ENCODE measurements at regions not wholly inside any gene's neighbourhood (a gene's known extent, or its start where the extent isn't known, plus 50 kb on each side); places are given as distances from the start of the nearest gene placed in this dataset.

- no peaks in the 10 kb centered on the region for H3K9me3 ChIP-seq (ENCODE audit: insufficient read depth, low read length, severe bottlenecking)
- no peak overlapping the region for H3K4me3 ChIP-seq (ENCODE audit: low read depth in 1 of 2, low read length in 2 of 2)
- H4K20me1 ChIP-seq (ENCODE audit: insufficient read depth, low read length) = peaks cover 5% of the 10 kb centered on the region; the same call in 1 of the 2 replicates
- no peak overlapping the region for H3K9ac ChIP-seq (ENCODE audit: low read depth, low read length)
- no peak overlapping the region for H3K27ac ChIP-seq (ENCODE audit: low read length)
- ATAC-seq (ENCODE audit: insufficient read depth, low read depth) (no peak), DNase-seq (no peak)
- no peaks in the 10 kb centered on the region for H3K36me3 ChIP-seq (ENCODE audit: insufficient read depth, low read length)
- H3K79me2 ChIP-seq (ENCODE audit: insufficient read depth, low read length) = no peaks in the 10 kb centered on the region
- H3K4me1 ChIP-seq (ENCODE audit: insufficient read depth, low read length) = no peaks in the 10 kb centered on the region
- H3K4me2 ChIP-seq (ENCODE audit: insufficient read depth, low read length) = no peak overlapping the region
- TF ChIP-seq CTCF (IDR thresholded peaks at IDR 0.05; ENCODE audit: borderline replicate concordance, extremely low read depth, low read length, poor library complexity, severe bottlenecking) = no peak
- no peak for TF ChIP-seq EZH2 (IDR thresholded peaks at IDR 0.05; ENCODE audit: borderline replicate concordance, low read depth, low read length, severe bottlenecking)
- no peak overlapping the region for H2AFZ ChIP-seq (ENCODE audit: low read depth, low read length)
- H3K27me3 ChIP-seq (ENCODE audit: insufficient read depth, low read length, poor library complexity) = no peaks in the 10 kb centered on the region
Observed at GRCh38 chr3:14258906-14259904, 80.6 kb downstream of the LSM3 start.

GRCh38 chr3:14260463-14260862 lies 81.8 kb downstream of the LSM3 start:
- Histone ChIP-seq H3K9me3 (ENCODE audit: insufficient read depth, low read length, severe bottlenecking) (no peaks in the 10 kb centered on the region), H3K4me3 (ENCODE audit: low read depth in 1 of 2, low read length in 2 of 2) (no peak overlapping the region), H3K27ac (ENCODE audit: low read length) (no peak overlapping the region), H3K9ac (ENCODE audit: low read depth, low read length) (no peak overlapping the region), H4K20me1 (ENCODE audit: insufficient read depth, low read length) (peaks cover 5% of the 10 kb centered on the region; the same call in 1 of the 2 replicates), H3K27me3 (ENCODE audit: insufficient read depth, low read length, poor library complexity) (no peaks in the 10 kb centered on the region), H3K79me2 (ENCODE audit: insufficient read depth, low read length) (no peaks in the 10 kb centered on the region), H2AFZ (ENCODE audit: low read depth, low read length) (no peak overlapping the region), H3K36me3 (ENCODE audit: insufficient read depth, low read length) (no peaks in the 10 kb centered on the region), H3K4me1 (ENCODE audit: insufficient read depth, low read length) (no peaks in the 10 kb centered on the region), H3K4me2 (ENCODE audit: insufficient read depth, low read length) (no peak overlapping the region)
- ATAC-seq (ENCODE audit: insufficient read depth, low read depth) (no peak), DNase-seq (no peak)
- TF ChIP-seq EZH2 (IDR thresholded peaks at IDR 0.05; ENCODE audit: borderline replicate concordance, low read depth, low read length, severe bottlenecking) (no peak), CTCF (IDR thresholded peaks at IDR 0.05; ENCODE audit: borderline replicate concordance, extremely low read depth, low read length, poor library complexity, severe bottlenecking) (no peak)

- Histone ChIP-seq H3K4me1 (ENCODE audit: insufficient read depth, low read length) (no peaks in the 10 kb centered on the region), H3K79me2 (ENCODE audit: insufficient read depth, low read length) (no peaks in the 10 kb centered on the region), H4K20me1 (ENCODE audit: insufficient read depth, low read length) (peaks cover 5% of the 10 kb centered on the region; the same call in 1 of the 2 replicates), H3K9ac (ENCODE audit: low read depth, low read length) (no peak overlapping the region), H3K4me3 (ENCODE audit: low read depth in 1 of 2, low read length in 2 of 2) (no peak overlapping the region), H3K4me2 (ENCODE audit: insufficient read depth, low read length) (no peak overlapping the region), H3K27ac (ENCODE audit: low read length) (no peak overlapping the region), H3K9me3 (ENCODE audit: insufficient read depth, low read length, severe bottlenecking) (no peaks in the 10 kb centered on the region), H3K27me3 (ENCODE audit: insufficient read depth, low read length, poor library complexity) (no peaks in the 10 kb centered on the region), H3K36me3 (ENCODE audit: insufficient read depth, low read length) (no peaks in the 10 kb centered on the region), H2AFZ (ENCODE audit: low read depth, low read length) (no peak overlapping the region)
- DNase-seq (peak; percentile 70), ATAC-seq (ENCODE audit: insufficient read depth, low read depth) (peak; percentile 79)
- peak; percentile 96 for TF ChIP-seq CTCF (IDR thresholded peaks at IDR 0.05; ENCODE audit: borderline replicate concordance, extremely low read depth, low read length, poor library complexity, severe bottlenecking)
- no peak for TF ChIP-seq EZH2 (IDR thresholded peaks at IDR 0.05; ENCODE audit: borderline replicate concordance, low read depth, low read length, severe bottlenecking)
Observed at GRCh38 chr3:14261229-14261628, 82.6 kb downstream of the LSM3 start.

Data from DND-41 (cell line).